SH-SY5Y (cell line): ENCODE measurements at regions not wholly inside any gene's neighbourhood (a gene's known extent, or its start where the extent isn't known, plus 50 kb on each side); places are given as distances from the start of the nearest gene placed in this dataset.

Source experiments
- GATA2 ChIP-seq: IDR thresholded peaks from 2 replicates; pipeline ENCODE4 v1.6.1; 2011; ENCODE audit warnings: mild to moderate bottlenecking, low read depth, low read length
- GATA3 ChIP-seq: IDR thresholded peaks from 2 replicates; pipeline ENCODE4 v1.6.1; 2011; ENCODE audit warnings: low read depth, mild to moderate bottlenecking, low read length, moderate library complexity

DNA sequence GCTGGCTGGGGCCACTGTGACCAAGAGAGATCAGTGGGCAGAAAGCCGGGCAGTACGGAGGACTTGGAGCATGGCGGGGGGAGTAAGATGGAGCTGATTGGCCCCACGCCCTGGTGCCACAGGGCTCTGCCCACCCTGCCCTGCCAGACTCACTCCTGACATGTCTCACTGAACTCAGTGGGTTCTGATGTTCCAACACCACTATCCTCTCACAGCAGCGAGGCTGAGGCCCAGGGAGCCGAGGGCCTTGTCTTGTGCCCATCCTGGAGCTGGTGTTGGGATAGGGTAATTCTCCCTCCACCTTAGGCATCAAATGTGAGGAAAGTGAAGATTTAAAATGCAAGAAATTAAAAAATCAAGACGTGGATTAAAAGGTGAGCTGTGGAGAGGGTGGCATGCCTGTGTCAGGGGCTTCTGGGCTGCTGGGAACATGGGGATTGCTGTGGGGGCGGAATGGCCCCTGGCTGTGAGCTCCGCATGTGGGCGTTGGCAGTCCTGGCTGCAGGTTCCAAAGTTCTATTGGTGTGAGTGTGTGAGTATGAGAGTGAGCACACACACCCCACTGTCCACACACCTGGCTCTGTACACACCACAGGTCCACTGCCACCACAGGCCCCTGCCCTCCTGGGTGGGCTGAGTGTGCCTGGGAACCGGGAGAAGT is 283.5 kb upstream of the HS6ST1 start:
- TF ChIP-seq GATA2: no peak
- no peak for TF ChIP-seq GATA3
